H9 (cell line): ENCODE measurements at regions not wholly inside any gene's neighbourhood (a gene's known extent, or its start where the extent isn't known, plus 50 kb on each side); places are given as distances from the start of the nearest gene placed in this dataset.

Source experiments
- DNase-seq: peaks from one replicate; pipeline ENCODE4 v3.0.0-alpha.2; 2017
- H2AFZ ChIP-seq: one replicate; pipeline ENCODE4 v1.6.1; 2013; ENCODE audit warnings: mild to moderate bottlenecking, low read length, control low read depth, moderate library complexity
- H2AK5ac ChIP-seq: 2 replicates; pipeline ENCODE4 v1.6.1; 2013; ENCODE audit warnings: low read length, control low read depth, mixed read lengths; ENCODE audit not compliant: insufficient read length
- H2BK120ac ChIP-seq: one replicate; pipeline ENCODE4 v1.6.1; 2013; ENCODE audit warnings: low read depth, mild to moderate bottlenecking, low read length, control low read depth, inconsistent platforms; ENCODE audit not compliant: poor library complexity, severe bottlenecking
- H2BK12ac ChIP-seq: 2 replicates; pipeline ENCODE4 v1.6.1; 2013; ENCODE audit warnings: low read length, control low read depth, mixed read lengths, low read depth; ENCODE audit not compliant: insufficient read length
- H2BK15ac ChIP-seq: 2 replicates; pipeline ENCODE4 v1.6.1; 2013; ENCODE audit warnings: low read depth, low read length, control low read depth
- H2BK20ac ChIP-seq: one replicate; pipeline ENCODE4 v1.6.1; 2013; ENCODE audit warnings: low read depth, mild to moderate bottlenecking, low read length, control low read depth, inconsistent platforms; ENCODE audit not compliant: poor library complexity, severe bottlenecking
- H2BK5ac ChIP-seq: 2 replicates; pipeline ENCODE4 v1.6.1; 2013; ENCODE audit warnings: low read length, control low read depth, mixed read lengths; ENCODE audit not compliant: insufficient read length
- H3K14ac ChIP-seq: 2 replicates; pipeline ENCODE4 v1.6.1; 2013; ENCODE audit warnings: low read length, control low read depth; ENCODE audit not compliant: insufficient read depth
- H3K18ac ChIP-seq: 2 replicates; pipeline ENCODE4 v1.6.1; 2013; ENCODE audit warnings: low read depth, mild to moderate bottlenecking, mixed read lengths, low read length, control low read depth; ENCODE audit not compliant: insufficient read length
- H3K23ac ChIP-seq: 2 replicates; pipeline ENCODE4 v1.6.1; 2013; ENCODE audit warnings: low read length, control low read depth, mixed read lengths, low read depth; ENCODE audit not compliant: insufficient read length
- H3K23me2 ChIP-seq: 2 replicates; pipeline ENCODE4 v1.6.1; 2013; ENCODE audit warnings: low read depth, mild to moderate bottlenecking, mixed read lengths, low read length, control low read depth; ENCODE audit not compliant: insufficient read length, poor library complexity, severe bottlenecking
- H3K27ac ChIP-seq: 2 replicates; pipeline ENCODE4 v1.5.1; 2013; ENCODE audit warnings: low read length, control low read depth, mixed read lengths, low read depth; ENCODE audit not compliant: insufficient read length
- H3K27me3 ChIP-seq: 2 replicates; pipeline ENCODE4 v1.6.1; 2013; ENCODE audit warnings: low read length, control low read depth, inconsistent platforms; ENCODE audit not compliant: insufficient read depth
- H3K4ac ChIP-seq: 2 replicates; pipeline ENCODE4 v1.6.1; 2013; ENCODE audit warnings: low read depth, mild to moderate bottlenecking, control low read depth, inconsistent platforms, low read length, moderate library complexity
- H3K4me1 ChIP-seq: 2 replicates; pipeline ENCODE4 v1.6.1; 2013; ENCODE audit warnings: low read length, control low read depth, inconsistent platforms; ENCODE audit not compliant: insufficient read depth
- H3K4me2 ChIP-seq: 2 replicates; pipeline ENCODE4 v1.6.1; 2013; ENCODE audit warnings: low read length, control low read depth, mixed read lengths; ENCODE audit not compliant: insufficient read length, insufficient read depth
- H3K56ac ChIP-seq: 2 replicates; pipeline ENCODE4 v1.6.1; 2013; ENCODE audit warnings: low read depth, mild to moderate bottlenecking, mixed read lengths, low read length, control low read depth; ENCODE audit not compliant: insufficient read length
- H3K79me1 ChIP-seq: 2 replicates; pipeline ENCODE4 v1.6.1; 2013; ENCODE audit warnings: low read depth, mild to moderate bottlenecking, moderate library complexity, low read length, control low read depth, inconsistent platforms; ENCODE audit not compliant: insufficient read depth, poor library complexity, severe bottlenecking
- H3K79me2 ChIP-seq: 2 replicates; pipeline ENCODE4 v1.6.1; 2013; ENCODE audit warnings: low read length, control low read depth, inconsistent platforms; ENCODE audit not compliant: insufficient read depth
- H3K9ac ChIP-seq: 2 replicates; pipeline ENCODE4 v1.6.1; 2013; ENCODE audit warnings: low read length, control low read depth, mixed read lengths; ENCODE audit not compliant: insufficient read length; ENCODE audit errors: extremely low read depth
- H3K9me3 ChIP-seq: one replicate; pipeline ENCODE4 v1.6.1; 2013; ENCODE audit warnings: low read depth, low read length, inconsistent platforms; ENCODE audit not compliant: control insufficient read depth
- H3T11ph ChIP-seq: one replicate; pipeline ENCODE4 v1.6.1; 2013; ENCODE audit warnings: mild to moderate bottlenecking, low read length, control low read depth, inconsistent platforms
- H4K20me1 ChIP-seq: one replicate; pipeline ENCODE4 v1.6.1; 2013; ENCODE audit not compliant: control insufficient read depth, insufficient read length, insufficient read depth
- H4K5ac ChIP-seq: 2 replicates; pipeline ENCODE4 v1.6.1; 2013; ENCODE audit warnings: low read depth, mild to moderate bottlenecking, mixed read lengths, low read length, control low read depth; ENCODE audit not compliant: insufficient read length
- H4K8ac ChIP-seq: replicated peaks from 2 replicates; pipeline ENCODE4 v1.6.1; 2013; ENCODE audit warnings: low read length, control low read depth, mixed read lengths, low read depth; ENCODE audit not compliant: insufficient read length
- H4K91ac ChIP-seq: 2 replicates; pipeline ENCODE4 v1.6.1; 2013; ENCODE audit warnings: low read depth, mild to moderate bottlenecking, moderate library complexity, mixed read lengths, low read length, control low read depth; ENCODE audit not compliant: insufficient read length
- H3K27ac Mint-ChIP-seq, 3 experiments: 2 replicates in 2 of 3; 3 replicates in 1 of 3; pipeline ENCODE4 v1.8.0; 2020 to 2021; ENCODE audit warnings: mixed read lengths in 3 of 3, mild to moderate bottlenecking in 1 of 3, moderate library complexity in 1 of 3
- H3K27me3 Mint-ChIP-seq: 2 replicates; pipeline ENCODE4 v1.8.0; 2021; ENCODE audit warnings: low read depth, mild to moderate bottlenecking, moderate library complexity, mixed read lengths
- H3K36me3 Mint-ChIP-seq, 3 experiments: 2 replicates in 2 of 3; 3 replicates in 1 of 3; pipeline ENCODE4 v1.8.0; 2020 to 2021; ENCODE audit warnings: low read depth in 3 of 3, mixed read lengths in 3 of 3; ENCODE audit not compliant: insufficient read depth in 1 of 3
- H3K4me1 Mint-ChIP-seq, 2 experiments: 2 replicates each; pipeline ENCODE4 v1.8.0; 2020; ENCODE audit warnings: mixed read lengths in 2 of 2
- H3K4me3 Mint-ChIP-seq, 2 experiments: 2 replicates in 1 of 2; 3 replicates in 1 of 2; pipeline ENCODE4 v1.8.0; 2020 to 2021; ENCODE audit warnings: mild to moderate bottlenecking in 2 of 2, mixed read lengths in 2 of 2, moderate library complexity in 1 of 2
- H3K9me3 Mint-ChIP-seq, 2 experiments: 2 replicates in 1 of 2; 3 replicates in 1 of 2; pipeline ENCODE4 v1.8.0; 2020; ENCODE audit warnings: mild to moderate bottlenecking in 2 of 2, mixed read lengths in 2 of 2, moderate library complexity in 1 of 2
- CTCF ChIP-seq: fragments of 200-600 bp; sonication (generic); conservative IDR thresholded peaks from 3 replicates; pipeline ENCODE4 v1.8.0; 2021; ENCODE audit warnings: antibody characterized with exemption, mild to moderate bottlenecking
- WGBS: extraction: QIAGEN DNeasy Blood & Tissue Kit; methylation state at CpG from one replicate; pipeline ENCODE4 v1.1.7; 2013; ENCODE audit warnings: missing lambda C conversion rate, low lambda C conversion rate, mixed read lengths; ENCODE audit not compliant: insufficient read length; ENCODE audit errors: extremely low coverage; 5-methylcytosine and 5-hydroxymethylcytosine counted together

DNA sequence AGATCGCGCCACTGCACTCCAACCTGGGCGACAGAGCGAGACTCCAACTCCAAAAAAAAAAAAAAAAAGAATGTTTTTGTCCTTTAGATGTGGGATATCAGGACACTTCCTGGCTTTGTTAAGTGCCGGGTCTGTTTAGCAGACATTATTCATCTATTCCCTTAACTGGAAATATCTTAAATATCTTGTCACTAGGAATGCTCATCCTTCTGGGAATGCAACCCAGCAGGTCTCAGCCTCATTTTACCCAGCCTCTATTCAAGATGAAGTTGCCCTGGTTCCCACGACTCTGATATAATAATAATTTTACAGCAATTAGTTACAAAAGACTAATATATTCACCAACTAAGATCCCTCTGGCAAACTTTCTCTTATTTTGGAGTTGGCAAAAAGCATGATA is 260.9 kb upstream of the SLITRK3 start:
- H2BK15ac ChIP-seq: no peak overlapping the region
- H3K36me3 Mint-ChIP-seq: peaks cover 0 to 6% (median 0%) of the 10 kb centered on the region in 3 experiments; a peak in 2 of 7 replicates
- no peak overlapping the region for H3K4me2 ChIP-seq
- no peak overlapping the region for H3K56ac ChIP-seq
- no peak overlapping the region for H2BK120ac ChIP-seq
- H3K14ac ChIP-seq: no peak overlapping the region
- H3K23me2 ChIP-seq: no peaks in the 10 kb centered on the region
- H3K79me1 ChIP-seq: no peaks in the 10 kb centered on the region
- H3K4me3 Mint-ChIP-seq: no peak overlapping the region
- H2BK5ac ChIP-seq: no peak overlapping the region
- H4K91ac ChIP-seq: no peak overlapping the region
- H3K4me1 ChIP-seq: no peaks in the 10 kb centered on the region
- H3K4ac ChIP-seq: no peak overlapping the region
- H3K27me3 ChIP-seq: no peaks in the 10 kb centered on the region
- no peak overlapping the region for H3K23ac ChIP-seq
- H3T11ph ChIP-seq: no peak overlapping the region
- H4K20me1 ChIP-seq: no peaks in the 10 kb centered on the region
- no peaks in the 10 kb centered on the region for H3K79me2 ChIP-seq
- no peak overlapping the region for H3K18ac ChIP-seq
- H4K8ac ChIP-seq: no peak overlapping the region
- H3K9ac ChIP-seq: no peak overlapping the region
- H3K4me1 Mint-ChIP-seq: no peaks in the 10 kb centered on the region
- H3K27ac Mint-ChIP-seq: peak overlapping the region in 1 of 3 experiments; percentile 86; a peak in 1 of 7 replicates
- no peak for TF ChIP-seq CTCF
- H2AK5ac ChIP-seq: no peak overlapping the region
- no peak overlapping the region for H2AFZ ChIP-seq
- H3K9me3 ChIP-seq: no peaks in the 10 kb centered on the region
- no peak for DNase-seq
- no peak overlapping the region for H4K5ac ChIP-seq
- no peak overlapping the region for H2BK12ac ChIP-seq
- H3K27me3 Mint-ChIP-seq: no peaks in the 10 kb centered on the region
- H2BK20ac ChIP-seq: no peak overlapping the region
- peaks cover 3 to 4% of the 10 kb centered on the region in 2 experiments; a peak in 2 of 5 replicates for H3K9me3 Mint-ChIP-seq
- H3K27ac ChIP-seq: no peak overlapping the region
- no CpG with 5 or more reads among the region's 6 CpGs for WGBS
